HTR-8/SVneo (cell line): ENCODE measurements at regions not wholly inside any gene's neighbourhood (a gene's known extent, or its start where the extent isn't known, plus 50 kb on each side); places are given as distances from the start of the nearest gene placed in this dataset.
"Not testable (repeated sequence)": the region's sequence is repeated elsewhere in the genome, so short reads cannot be mapped to it uniquely, and the experiment has no call there.

ENCODE experiments used
- DNase-seq: peaks from one replicate; pipeline ENCODE4 v3.0.0; 2011; ENCODE audit warnings: low spot score, mixed read lengths; ENCODE audit not compliant: insufficient read length
- FAIRE-seq: peaks from 2 replicates; lab custom pipeline; 2011; peaks lifted over from hg19 to GRCh38; lab: Jason Lieb, UNC

DNA sequence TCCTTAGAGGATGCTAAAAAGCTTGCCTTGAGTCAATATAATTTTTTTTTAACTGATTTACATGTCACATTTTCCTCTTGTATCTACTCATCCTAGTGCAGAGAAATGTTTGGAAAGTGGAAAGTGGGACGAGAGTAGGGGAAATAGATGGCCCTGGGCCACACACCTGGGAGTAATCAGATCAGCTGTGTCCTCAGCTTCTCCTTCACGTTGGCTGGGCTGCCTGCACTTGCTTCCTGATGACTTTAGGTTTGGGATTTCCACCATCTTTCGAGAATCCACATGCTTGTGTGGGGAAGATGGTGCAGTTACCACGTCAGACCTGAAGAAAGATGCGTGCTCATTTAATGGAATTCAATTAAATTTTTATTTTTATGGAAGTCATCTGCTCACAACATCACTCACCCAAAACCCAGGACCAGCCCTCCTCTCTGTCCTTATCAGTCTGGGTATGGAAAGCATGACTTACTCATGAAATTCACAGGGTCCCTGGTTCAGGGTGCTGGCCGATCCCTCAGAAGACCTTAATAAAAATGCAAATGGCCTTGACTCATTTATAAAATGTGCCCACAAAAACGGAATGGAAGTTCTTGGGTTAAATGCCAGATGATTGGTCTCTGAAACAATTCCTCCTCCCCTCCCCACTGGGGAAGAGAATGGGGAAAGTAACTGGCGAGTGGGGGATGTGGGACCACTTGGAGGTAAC is 74.5 kb upstream of the TIAM2 start:
- no peak for DNase-seq
- no peak for FAIRE-seq

DNA sequence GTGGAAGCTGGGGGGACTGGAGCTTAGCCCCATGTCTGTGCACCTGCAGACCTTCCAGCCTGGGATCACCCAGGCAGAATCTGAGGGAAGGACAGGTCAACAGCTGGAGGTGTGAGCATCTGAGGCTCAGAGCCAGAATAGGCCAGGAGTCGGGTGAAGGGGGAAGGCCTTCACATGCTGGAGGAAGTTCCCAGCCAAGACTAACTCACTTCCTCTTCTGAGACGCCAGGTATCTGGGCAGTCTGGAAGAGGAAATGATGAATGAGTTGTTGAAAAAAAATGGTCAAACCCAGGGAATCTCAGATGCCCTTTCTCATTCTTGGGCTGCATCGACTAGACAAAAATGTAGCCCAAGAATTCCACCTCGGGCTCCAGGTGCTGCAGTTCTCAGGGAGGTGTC is 73.6 kb upstream of the TIAM2 start:
- DNase-seq: no peak
- FAIRE-seq: no peak

DNA sequence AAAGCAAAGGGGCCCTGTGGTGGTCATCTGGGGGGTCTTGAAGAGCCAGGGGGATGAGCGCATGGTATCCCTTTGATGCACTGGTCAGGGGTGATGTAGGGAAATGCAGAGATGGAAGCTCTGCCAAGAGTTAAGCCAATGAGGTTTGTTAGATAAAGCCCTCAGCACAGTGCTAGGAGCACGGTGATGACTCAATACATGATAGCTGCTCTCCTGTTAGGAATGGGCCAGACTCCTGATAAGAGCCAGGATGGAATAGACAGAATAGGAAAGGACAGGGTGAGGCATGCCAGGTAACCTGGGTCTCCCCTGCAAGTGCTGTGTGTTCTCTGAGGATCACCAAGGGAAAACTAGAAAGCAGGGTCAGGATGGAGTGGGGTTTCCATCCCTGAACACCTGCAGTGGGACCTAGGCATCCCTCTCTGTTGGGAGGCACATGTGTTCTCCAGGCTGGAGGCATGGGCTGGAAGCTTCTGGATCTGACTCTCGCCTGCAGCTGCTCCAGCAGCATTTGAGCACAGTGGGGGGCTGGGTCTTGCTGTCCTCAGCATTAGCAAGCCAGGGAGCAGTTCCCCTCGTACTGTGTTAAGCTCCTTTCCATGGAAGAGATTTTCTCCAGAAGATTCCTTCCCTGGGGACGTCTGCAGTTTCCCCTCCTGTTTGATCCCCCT is 71.8 kb upstream of the TIAM2 start:
- DNase-seq (no peak), FAIRE-seq (no peak)

DNA sequence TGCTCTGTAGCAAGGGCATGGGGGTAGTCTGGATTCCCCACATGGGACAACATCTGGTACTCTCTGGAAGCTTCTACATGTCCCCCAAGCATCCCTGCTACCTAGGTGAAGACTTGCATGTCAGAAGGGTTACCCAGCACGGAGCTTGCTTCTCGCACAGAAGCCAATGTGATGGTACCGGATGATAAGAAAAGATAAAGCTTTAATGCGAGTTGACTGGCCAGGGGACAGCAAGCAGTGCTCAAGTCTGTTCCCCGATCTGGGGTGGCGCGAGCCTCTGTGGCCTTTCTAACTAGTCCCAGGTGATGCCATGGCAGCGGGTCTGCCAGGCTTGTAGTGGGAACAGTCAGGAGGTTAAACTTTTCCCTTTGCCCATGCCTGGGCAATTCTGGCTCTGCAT is 70.0 kb upstream of the TIAM2 start:
- FAIRE-seq: no peak
- no peak for DNase-seq

DNA sequence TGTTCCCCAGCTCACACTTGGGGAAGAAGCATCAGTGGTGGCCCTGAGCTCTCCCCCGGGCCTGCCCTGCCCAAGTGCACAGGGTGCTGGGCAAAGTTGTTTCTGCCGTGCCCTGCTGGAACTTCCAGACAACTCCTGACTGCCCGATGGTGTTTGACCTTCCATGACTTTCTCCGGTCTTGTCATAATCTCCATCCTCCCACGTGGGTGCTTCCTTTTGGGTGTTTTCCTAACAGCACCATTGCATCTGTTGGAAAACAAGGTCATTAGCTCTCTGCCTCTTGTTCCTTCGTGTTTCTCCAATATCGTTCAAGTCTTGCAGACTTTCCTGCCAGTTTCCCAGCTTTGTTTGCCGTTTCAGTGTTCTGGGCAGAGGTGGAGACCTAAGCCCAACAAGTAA is 68.7 kb upstream of the TIAM2 start:
- DNase-seq: no peak
- FAIRE-seq: no peak

DNA sequence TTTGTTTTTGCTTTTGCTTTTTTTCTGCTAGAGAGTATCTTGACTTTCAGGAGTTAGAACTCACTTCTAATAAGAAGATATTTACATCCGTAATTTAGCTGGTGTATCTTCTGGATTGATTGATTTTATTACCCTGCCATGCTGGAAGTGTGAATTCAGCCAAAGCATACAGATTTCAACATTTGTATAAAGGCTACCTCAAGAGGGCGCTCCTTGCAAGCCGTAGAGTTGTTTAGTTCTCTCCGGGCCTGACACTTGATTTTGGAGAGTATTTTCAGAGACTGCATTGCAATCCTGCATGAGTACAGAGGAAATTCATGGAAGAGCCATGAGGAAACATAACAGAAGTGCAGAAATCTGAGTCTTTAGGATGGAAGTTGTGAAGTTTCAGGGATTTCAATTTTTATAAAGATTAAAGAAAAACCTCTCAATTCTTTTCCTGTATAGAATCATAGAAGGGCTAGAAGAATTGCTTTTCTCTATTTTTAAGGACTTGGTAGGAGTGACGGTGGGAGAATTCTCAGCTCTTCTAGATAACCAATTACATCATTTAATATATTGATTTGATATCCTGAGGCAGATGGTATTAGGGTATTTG is 66.7 kb upstream of the TIAM2 start:
- FAIRE-seq: peak; percentile 46
- peak; percentile 66 for DNase-seq

DNA sequence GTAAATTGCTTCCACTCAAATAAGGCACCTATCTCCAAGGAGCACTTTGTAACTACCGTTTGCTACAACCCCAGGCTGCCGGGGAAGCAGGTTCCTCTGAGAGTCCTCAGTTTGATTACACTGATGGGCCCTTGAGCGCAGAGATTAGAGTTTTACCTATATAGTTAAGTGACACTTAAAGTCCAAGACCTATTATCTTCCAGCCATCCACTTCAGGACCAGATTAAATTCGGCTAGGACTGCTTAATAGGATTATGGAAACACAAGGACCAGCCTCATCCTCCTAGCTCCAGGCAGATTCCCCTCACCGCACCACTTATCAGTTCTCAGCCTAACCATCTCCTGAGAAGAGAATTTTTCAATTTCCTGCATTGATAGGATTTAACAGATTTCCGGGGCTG is 64.7 kb upstream of the TIAM2 start:
- FAIRE-seq (no peak), DNase-seq (no peak)

DNA sequence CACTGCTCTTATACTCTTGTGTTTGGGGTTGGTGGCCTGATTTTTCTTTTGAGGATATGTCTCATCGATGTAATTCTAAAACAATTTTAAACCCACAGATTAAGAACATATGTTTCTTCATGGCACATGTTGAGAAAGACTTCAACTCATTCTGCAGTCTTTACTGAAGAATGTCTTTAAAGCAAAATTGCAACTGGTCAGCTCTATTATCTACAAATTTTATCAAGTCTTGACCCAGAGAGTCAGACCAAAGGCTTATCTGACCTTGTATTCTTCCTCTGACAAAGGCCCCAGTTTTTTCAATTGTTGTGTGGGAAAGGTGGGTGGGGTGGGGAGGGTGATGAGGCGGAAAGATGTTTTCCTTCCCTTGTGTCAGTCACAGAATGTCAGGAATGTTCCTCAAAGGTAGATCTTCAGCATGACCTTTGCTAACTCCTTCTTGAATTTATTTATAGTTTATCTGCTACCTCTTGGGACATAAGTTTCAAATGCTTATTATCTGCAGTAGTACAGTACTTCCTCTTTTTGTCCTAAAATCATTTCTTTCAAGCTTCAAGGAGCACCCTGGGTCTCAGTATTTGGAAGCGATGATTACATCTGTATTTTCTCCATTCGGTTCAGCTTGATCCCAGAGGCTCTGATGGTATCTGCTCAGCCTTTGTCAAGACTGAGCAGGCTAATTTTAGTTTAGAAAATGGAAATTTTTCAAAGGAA is 63.2 kb upstream of the TIAM2 start:
- FAIRE-seq: no peak

DNA sequence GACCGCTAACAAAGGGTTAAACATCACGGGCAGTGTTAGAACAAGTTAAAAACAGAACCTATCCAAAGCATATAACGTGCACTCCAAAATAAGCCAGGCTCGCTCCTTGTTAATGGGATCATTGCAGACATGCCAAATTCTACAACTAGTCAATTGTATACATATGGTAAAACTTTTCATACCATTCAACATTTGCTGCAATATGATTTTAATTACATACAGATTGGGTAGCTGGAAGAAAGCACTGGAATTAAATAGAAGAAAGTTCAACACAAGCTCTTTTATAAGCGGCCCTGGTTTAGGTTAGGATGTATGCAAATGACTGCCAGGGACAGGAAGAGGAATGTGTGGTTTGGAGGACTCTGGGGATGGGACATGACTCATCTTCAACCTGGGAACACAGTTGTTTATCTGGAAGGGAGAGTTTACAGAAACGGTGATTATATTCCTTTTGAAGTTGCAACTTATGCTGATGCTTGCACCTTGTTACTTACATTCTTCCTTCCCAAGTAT is 62.5 kb upstream of the TIAM2 start:
- FAIRE-seq (no peak), DNase-seq (peak; percentile 57)

More for the DNA sequence above, 63.2 kb upstream of the TIAM2 start:
- DNase-seq: no peak

DNA sequence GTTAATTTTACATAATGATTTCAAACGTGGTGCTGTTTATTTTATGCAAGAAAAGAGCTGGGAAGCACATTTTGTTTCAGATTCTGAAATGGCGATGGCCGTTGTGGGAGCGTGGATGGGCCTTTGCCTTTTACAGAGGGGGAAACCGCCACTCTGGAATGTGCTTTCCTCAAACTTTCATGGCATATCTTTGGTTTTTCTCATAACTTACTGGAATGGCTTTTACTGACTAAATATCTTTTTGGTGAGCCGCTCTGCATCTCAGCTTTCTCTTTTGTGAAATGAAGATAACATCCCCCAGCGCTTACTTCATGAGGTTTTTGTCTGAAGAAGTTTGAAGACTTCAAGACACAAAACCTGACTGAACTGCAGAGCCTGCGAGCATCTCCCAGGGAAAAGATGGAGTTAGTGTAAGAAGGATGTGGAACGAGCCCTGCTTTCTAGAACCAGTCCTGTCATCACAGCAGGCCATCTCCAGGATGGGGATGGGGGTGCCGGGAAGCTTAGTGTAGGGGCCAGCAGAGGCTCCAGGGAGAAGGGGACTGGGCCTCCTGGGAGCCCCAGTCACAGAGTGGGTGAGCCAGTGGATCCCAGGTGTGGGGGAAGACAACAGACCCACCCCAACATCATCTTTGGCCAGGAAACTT is 61.8 kb upstream of the TIAM2 start:
- DNase-seq (no peak), FAIRE-seq (no peak)

DNA sequence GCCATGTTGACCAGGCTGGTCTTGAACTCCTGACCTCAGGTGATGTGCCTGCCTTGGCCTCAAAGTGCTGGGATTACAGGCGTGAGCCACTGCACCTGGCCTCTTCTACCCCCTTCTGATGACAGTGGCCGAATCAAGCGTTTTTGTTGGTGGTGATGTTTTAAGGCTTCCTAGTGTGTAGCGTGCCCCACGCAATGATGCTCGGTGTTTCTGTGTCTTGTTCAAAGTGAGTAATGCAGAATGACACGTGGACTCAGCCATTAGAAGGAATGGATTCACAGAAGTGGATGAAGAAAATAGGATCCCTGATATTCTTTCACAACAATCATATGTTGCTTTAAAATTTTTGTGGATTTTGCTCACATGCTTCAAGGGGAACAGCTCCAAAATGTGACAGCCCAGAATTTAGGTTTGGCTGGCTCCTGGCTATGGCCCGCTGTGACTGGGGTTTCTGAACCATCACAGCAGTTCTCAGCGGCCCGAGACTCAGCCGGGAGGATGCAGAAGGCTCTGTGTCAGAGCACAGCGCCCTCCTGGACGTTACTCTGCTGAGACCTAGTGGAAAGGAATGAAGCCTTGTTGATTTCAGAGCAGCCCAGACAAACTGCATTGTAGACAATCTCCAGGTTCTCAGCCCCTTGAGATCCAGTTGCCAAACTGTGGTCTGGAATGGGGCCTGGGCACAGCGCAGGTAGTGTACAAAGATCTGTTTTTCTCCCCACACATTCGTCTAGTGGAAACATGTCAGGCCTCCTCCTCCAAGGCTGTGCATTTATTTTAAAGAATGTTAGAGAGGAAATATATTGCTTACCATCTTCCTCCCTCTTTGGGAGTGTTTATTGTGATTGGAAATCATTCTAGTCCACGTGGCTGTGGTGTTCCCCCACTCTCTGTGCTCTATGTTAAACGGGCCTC is 57.6 kb upstream of the TIAM2 start:
- FAIRE-seq (no peak), DNase-seq (no peak)

DNA sequence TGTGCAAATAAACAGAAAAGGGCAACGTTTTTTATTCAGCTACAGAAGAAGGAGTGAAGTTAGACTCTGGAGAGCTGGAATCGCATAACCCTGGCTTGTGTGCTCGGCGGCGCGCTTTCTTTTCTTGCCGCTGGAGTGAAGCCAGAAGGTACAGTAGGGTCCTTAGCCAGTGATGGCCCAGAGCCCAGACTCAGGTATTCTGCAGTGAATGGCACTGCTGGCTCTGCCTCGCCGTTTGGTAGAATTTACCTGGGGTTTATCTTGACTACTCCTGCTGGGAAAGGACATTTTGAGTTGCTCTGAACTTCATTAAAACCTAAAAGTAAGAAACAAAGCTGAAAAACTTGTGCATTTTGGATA is 56.9 kb upstream of the TIAM2 start:
- no peak for DNase-seq
- FAIRE-seq: no peak

DNA sequence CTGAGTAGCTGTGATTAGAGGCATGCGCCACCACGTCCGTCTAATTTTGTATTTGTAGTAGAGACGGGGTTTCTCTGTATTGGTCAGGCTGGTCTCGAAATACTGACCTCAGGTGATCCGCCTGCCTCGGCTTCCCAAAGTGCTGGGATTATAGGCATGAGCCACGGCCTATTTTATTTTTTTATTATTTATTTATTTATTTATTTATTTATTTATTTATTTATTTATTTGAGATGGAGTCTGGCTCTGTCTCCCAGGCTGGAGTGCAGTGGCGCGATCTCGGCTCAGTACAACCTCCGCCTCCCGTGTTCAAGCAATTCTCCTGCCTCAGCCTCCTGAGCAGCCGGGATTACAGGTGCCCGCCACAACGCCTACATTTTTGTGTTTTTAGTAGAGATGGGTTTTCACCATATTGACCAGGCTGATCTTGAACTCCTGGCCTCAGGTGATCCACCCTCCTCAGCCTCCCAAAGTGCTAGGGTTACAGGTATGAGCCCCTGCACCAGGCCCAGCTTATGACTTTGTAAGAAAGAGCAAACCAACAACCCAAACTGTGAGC is 56.3 kb upstream of the TIAM2 start:
- not testable (repeated sequence) for FAIRE-seq, DNase-seq

DNA sequence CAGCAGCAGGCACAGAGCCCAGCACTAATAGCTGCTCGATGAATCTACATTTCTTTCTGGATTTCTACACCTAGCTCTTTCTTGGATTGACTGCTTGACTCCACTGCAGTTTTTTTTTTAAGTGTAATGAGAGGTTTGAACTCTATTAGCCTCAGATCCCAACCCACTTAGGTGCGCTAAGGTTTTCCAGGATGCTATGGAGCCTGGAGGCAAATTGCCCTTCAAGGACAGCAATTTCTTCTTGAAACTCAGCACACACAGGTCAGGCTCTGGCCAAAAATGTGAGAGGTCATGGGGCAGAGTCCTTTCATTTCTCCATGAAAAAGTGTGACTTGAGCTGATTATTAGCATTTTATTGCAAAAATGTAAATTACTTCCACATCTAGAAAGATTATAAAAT is 52.3 kb upstream of the TIAM2 start:
- no peak for FAIRE-seq

DNA sequence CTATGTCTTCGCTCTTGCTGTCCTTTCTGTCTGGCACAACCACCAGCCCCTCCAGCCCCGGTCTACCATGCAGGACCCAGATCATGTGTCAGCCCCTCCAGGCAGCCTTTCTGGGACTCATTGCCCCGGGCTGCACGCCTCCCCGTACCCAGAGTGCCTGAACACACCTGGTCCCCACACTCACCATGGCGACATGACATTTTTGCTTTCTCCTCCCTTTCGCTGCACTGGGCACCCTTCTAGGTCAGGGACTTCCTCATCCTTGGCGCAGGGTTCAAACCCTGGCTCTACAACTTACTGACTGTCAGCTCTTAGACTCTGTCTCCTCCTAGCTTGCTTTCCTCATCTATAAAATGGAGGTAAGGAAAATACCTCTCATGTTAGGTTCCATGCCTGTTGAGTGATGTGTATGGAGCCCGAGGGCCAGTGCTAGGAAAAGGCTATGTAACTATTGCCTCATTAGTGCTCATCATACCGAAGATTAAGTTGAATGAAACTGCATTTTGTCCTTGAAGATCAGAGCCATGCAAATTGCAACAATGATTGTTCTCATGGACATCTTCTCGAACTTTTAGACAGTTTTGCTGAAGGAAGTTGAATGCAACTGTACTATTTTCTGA is 49.7 kb upstream of the TIAM2 start:
- DNase-seq: no peak
- no peak for FAIRE-seq

More for the DNA sequence above, 52.3 kb upstream of the TIAM2 start:
- DNase-seq: no peak
